NCI-H1048 (cell line): ENCODE measurements at regions not wholly inside any gene's neighbourhood (a gene's known extent, or its start where the extent isn't known, plus 50 kb on each side); places are given as distances from the start of the nearest gene placed in this dataset.

Source experiments
- DNase-seq: peaks from one replicate; lab custom pipeline; 2025; lab: John Stamatoyannopoulos, UW

DNA sequence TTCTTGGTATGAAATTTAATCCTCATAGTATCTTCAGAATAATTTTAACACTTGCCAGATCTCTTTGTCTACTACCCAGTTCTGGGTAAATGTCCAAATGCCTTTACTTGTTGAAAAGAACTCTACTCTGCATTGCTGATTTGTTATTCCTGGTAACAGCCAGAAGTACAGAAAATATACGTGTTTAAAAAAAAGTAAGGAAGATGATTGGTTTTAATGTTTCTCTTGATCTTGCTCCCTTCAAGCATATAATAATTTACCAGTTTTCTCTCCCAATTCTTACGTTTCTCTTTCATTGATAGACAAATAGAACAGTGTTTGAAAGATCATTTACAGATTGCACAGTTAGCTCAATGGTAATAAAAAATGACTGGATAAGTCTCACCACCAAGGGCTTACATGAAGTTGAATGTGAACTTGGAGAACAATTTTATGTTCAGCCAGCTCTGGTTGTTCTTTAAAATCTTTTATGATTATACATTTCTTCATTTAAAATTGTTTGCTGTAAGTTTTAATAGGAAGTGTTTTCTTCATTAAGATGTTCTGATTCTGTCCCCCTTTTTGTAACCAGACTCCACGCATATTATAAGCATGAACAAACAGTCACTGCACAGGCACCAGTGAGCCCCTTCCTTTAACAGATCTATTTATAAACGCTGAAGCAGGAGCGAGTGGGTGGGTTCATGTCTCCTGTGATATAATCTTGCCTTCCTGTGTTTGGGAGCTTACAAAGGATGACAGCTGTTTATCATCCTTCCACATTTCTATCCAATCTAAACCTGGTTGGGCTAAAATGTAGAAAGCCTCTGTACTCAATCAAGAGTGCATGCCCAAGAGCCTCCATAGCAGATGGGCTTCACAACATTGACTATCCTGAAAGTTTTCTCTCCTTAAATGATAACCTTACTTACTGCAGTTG is 299.5 kb downstream of the PRL start:
- no peak for DNase-seq

DNA sequence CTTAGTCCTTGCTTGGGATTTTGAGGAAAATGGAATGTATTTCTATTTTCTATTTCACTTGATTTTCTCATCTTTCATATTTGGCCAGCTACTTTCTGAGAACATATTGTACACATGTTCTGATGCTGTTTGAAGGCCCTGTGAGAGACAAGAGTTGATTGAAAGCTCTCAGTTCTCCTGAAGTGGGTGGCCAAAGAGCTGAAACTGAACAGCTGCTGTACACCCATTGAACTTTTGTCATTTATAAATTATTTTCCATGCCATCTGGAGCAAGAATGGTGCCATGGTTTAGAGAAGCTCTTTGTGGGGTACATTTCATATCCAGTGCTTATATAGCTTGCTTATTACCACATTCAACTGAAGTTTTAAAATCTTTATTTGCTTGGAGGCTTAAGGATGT is 298.3 kb downstream of the PRL start:
- no peak for DNase-seq

DNA sequence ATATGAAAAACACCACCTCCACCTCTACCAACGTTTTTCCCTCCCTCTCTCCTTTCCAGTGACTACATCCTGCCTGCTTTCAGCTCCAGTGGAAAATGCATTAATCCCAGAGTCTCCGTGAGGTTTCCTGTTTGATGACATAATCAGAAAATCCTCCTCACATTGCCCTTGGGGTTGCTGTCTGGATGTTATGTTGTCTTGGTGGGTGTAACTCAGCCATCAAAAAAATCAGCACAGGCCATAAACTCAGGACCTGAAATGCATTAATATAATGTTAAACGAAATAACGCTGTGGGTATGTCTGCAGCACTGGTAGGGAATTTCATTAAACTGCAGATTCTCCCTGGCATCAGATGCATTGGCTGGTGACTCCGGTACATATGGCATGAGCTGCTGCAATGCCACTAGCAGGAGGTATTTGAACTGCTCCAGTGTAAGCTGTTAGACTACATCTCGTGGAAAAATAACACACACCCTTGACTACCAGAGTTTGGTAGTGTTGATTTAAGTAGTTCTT is 297.8 kb downstream of the PRL start:
- no peak for DNase-seq

DNA sequence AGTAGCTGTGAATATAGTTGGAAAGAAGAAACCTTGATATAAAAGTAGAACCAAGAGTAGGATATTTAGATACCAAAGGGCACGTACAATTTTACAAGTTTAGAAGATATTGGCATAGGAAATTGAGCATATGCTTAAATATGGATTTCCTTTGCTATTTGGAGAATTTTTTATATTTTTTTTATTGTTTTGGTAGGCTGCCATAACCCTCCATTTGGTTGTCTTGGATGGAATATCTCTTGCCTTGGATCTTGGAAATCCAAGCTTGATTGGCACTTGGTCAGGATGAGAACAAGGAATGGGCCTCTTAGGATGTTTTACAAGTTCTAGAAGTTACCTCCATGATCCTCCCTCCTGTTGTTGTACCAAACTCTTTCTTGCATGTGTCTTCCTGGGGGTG is 297.1 kb downstream of the PRL start:
- no peak for DNase-seq

DNA sequence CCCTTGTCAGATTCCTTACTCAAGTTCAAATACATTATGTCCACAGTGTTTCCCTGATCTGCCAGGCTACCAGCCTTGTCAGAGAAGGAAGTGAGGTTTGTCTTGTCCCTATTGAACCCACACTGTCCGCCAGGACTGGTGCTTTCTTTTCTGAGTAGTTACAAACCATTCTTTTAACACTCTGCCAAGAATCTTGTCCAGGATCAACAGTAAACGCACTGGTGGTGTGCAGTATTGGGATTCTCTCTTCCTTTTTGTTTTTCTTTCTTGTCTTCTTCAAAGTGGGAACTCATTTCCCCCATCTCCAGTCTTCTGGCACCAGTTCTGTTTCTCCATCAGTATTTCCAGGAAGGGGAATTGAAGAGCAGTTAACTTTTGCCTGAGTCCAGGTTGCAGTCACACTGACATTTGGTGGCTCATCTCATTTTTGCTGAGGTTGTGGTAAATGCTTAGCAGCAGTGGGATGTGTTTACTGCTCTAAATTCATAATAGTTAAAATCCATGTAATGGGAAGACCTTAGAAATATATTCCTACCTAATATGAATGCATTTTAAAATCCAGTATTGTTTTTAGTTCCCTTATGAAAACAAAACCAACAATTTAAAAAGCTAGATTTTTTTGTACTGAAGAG is 295.3 kb downstream of the PRL start:
- no peak for DNase-seq

DNA sequence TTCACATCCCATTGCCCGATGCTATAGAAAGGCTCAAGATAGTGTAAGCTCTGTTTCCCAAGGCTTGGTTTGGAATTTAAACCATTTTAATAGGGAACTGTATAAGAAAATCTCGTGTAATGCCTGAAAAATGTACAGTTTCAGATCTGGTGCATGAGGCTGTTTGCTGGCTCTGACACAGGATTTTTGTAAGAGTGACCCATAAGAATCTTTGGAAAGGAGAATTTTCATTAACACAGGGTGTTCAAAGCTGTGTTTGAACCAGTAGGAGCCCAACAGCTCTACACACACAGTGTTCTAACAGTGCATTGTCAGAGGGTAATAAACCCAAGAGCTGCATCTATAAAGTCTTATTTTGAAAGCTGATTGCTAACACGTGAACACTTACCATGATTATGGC is 293.5 kb downstream of the PRL start:
- no peak for DNase-seq

DNA sequence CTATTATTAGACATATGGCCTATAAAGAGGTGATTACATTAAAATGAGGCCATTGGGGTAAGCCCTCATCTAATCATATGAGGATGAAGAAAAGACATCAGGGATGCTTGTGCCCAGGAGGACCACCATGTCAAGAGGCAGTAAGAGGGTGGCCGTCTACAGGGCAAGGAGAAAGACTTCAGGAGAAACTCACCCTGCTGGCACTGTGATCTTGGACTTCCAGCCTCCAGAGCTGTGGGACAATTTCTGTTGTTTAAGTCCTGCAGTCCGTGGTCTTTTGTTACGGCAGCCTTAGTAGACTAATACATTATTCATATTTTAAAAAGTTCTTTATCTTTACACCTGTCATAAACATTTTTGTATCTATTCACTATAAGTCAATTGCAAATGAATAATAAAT is 290.0 kb downstream of the PRL start:
- no peak for DNase-seq

DNA sequence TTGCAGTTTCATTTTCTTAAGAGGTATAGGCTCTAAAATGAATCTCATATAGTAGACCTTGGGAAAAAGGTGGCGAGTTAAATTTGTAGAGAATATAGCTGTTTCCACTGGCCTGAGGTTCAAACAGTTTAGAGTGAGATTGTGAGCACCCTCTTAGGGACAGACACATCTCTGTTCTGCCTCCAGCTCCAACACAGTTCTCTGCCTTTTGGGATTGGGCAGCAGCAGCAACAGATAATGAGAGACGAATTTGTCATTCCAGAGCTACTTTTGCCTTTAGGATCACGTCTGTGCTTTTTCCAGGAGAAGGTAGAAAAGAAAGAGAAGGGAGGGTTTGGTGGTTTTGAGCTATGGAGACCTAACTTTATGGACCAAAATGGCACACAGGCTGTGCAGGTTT is 289.4 kb downstream of the PRL start:
- DNase-seq: no peak

DNA sequence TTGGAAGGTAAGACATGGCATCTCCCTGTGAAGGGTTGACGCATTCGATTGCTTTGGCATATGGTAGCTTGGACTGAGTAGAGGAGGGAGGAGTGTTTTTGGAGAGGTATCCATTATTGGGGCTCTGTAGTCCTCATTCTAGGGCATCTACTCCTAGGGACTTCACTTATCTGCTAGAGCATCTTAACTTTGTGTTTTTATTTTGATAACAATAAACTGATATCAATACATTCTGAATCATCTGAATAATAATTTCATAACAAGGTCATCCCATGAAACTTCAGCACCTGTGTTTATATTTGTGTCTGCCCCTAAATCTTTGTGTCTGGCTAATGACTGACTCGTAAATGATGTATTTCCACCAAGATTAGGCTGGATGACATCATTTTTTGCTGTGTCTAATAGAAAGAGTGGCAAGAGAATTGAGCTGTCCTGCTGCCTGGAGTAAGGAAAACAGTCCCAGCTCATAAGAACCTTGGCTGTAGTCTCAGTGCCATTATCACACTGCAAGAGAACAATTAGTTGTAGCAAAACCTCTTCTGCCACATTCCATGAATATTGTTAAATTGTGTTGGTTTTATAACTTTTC is 288.5 kb downstream of the PRL start:
- no peak for DNase-seq

DNA sequence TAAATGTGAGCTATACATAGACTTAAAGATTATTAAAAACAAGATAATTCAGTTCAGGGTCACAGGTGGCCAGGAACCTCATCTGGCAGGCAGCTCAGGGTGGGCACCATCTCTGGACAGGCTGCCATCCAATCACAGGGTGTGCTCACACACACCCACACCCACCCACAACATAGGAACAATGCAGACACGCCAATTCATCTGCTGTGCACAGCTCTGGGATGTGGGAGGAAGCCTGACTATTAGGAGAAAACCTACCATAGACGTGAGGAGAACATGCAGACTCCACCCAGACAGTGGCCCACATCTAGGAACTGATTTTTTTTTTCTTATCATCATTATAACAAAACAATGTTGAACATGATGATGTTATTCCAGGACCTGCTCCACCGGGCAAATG is 286.7 kb downstream of the PRL start:
- no peak for DNase-seq

DNA sequence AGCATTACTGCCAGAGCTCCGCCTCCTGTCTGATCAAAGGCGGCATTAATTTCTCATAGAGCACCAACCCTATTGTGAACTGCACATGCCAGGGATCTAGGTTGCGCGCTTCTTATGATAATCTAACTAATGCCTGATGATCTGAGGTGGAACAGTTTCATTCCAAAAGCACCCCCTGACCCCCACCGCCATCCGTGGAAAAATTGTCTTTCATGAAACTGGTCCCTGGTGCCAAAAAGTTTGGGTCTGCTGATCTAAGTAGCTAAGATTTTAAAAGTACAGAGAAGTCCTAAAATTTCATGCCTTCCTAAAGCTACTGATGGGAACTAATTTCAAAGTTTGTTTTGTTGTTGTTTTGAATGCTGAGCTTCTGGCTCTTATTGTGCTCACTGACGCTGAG is 281.6 kb downstream of the PRL start:
- no peak for DNase-seq

DNA sequence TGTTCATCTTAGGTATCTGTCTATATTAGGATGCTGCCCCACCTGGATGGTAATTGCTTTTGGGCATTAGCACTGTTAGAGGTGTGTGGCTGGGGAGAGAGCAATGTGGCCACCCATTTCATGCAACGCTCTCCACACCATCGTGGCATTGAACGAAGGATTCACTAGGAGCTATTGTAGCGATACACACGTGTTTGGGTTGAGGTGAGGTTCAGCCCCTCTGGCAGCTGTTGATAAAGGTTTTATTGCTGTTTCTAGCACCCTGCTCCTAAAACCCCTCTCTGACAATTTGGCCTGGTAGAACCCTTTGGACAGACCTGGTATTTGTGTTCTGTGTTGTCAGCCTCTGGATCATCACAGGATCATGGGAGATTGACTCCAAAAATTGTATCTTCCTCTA is 280.9 kb downstream of the PRL start:
- DNase-seq: no peak

DNA sequence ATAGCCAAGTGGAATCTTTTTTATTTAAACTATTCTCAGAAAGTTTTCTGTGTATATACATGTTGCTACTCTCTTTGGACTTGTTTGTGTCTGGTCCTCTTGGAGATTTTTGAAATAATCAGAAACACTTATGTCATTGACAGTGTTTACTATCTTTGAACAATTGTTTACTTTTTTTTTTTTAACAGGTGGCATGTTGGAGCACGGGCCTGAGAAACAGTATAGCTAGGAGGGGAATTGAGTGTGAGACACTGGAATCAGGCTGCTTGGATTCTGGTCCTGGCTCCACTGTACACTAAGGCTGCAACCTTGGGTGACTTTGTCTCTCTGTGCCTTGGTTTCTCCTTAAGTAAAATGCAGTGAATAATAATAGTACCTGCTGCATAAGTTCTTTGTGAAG is 279.6 kb downstream of the PRL start:
- no peak for DNase-seq

DNA sequence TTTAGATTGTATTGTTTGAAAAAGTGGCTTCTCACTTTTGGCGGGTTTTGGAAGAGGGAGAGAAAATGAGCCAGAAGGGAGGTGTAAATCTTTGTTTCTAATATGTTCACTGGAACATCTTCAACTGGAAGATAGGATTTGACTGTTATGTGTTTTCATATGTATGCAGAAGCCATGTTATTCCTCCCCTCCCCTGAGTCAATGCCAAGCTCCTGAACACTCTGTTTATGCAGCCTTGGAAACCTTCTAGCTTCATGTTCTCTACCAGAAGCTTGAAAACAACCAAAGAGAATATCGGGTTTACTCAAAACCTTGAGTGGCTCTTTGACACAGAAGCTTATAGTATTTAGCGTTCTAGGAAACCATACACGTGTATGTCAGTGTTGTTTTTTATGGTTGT is 279.1 kb downstream of the PRL start:
- no peak for DNase-seq

DNA sequence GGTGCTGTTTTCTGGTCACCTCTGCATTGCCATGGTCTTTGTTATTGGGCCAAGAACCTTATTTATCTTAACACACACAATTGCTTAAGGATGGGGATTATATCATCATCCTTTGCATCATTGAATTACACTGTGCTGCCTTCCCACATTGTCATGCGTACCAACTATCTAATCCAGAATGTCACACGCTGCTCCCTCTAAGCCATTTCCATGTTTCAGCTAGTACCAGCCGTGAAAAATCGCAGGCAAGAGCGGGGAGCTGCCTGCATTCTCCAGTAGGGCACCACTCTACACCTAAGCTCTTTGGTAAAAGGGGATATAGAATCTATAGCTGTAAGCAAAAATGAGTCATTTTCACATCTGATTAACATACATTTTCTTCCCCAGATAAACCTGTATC is 277.0 kb downstream of the PRL start:
- no peak for DNase-seq

DNA sequence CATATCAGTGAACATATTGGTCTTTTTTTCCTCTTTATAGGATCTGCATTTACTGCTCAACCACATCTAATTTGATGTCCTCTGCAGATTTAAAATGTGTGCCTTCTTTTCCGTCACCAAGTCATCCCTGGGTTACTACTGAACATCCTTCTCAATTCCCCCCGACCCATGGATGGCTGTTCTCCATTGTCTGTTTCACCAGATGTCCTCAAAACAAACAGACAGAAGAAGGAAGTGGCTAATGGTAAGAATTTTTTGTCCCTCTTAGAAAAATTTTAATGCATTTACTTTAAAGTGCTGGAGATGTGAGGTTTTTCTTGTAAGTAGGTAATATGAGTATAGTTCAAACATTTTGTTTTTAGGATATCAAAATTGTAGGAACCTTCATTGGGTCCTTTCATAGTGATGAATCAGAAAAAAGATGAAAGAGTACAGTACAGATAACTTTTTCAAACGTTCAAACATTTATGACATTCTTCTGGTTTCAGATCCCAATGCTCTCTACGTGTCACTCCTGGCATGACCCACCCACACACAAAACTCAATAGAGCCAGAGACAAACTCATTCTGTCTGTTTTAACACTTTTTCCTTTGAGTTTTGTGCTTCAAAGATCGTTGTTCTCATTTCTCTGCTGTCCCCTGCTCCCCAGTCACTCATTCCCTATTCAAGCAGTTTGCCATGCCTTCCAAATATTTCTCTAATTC is 276.4 kb downstream of the PRL start:
- no peak for DNase-seq

DNA sequence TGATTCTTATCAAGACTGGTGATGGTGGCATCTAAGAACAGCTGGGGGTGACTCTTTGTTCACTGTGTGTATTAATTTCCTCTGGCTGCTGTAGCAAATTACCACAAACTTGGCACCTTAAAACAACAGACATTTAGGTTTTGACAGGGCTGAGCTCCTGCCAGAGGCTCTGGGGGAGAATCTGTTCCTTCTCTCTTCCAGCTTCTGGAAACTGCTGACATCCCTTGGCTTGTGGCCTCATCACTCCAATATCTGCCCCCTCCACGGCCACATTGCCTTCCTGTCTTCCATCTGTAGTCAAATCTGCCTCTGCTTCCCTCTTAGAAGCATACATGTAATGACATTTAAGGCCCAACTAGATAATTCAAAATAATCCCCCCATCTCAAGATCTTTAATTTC is 274.9 kb downstream of the PRL start:
- DNase-seq: no peak

DNA sequence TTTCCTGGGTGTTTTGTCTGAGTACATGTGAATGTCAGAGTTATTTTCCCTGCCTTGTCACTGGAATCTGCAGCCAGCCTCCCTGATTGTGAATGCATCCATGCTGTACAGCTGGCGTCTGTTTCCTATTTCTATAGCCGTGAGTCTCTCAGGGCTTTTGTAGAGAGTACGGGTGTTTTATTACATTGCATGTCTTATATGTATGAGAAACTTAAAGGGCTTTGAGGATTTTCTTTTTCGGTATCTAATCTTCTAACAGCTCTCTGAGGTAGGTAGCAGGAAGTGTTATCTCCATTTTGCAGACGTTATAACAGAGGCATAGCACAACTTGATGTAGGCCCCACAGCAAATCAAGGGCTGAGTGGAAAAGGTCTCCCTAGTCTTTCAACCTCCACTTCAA is 272.9 kb downstream of the PRL start:
- DNase-seq: no peak

DNA sequence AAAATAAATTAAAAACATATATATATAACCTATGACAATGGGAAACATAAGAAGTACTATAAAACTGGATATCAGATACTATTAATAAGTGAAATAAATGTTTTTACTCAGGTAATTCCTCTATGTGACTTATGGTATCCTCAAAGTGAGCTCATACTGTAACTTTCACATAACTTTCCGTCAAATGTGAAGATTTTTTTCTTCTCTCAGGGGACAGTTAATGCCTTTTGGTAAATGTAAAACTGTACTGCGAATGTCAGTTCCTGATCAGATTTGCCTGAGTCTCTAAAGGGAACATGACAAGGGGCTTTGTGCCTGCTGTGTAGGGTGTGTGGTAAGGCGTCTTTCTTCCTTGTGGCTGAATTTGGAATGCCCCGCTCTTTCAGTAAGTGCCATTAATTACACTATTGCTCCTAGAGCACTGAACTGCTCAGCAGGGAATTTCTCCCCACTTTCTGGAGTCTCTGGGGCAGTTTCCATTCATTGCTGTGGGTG is 271.8 kb downstream of the PRL start:
- no peak for DNase-seq

DNA sequence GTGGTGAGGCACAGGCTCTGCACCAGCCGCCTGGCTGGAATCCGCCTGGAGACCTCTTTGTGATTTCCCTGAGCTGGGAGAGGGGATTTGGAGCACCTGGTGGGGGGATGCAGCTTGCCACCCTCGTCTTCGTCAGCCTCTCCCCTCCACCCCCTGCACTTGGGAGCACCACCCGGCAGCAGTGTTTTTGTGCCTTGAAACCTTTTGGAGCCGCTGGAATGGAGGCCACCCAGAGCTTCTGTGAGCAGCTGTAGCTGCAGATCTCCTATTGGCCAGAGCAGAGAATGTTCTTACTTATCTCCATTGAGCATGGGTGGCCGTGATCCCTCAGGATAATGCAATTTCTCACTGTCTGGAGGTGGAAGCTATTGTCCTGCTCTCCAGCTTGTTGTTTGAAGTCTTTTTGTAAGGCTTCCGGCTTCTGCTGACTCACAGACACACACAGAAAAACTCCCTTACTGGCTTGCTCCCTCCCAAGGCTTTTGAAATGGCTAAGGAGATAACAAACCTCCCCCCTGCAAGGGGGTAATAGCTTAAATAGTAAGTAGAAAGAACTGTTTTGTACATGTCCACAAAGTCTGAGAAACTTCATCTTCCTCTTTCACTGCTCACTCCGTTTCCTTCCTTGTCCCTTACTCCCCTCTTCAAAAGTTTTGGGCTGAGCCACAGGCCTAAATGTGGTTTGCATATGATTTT is 271.2 kb downstream of the PRL start:
- DNase-seq: no peak

DNA sequence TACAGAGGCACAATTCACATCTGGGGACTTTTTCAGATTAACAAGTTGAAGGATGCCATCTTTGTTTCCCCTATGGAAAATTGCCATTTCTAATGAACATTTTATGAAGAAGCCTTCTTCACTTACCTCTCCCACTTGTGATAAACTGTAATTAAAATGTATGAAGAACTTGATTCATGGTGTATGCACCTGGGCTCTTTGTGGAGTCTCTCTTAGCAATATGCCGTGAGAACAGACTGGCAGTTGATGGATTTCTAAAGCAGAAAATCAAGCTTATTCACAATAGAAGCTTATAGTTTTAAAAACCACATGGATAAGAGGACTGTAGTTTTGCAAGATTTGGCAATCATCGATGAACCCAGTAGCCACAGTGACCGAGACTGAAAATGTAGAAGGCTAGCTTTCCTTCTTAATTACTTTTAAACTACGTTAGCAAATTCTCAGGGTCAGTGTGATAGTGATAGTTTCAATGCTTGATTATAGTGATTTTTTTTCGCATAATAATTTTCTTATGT is 270.6 kb downstream of the PRL start:
- DNase-seq: no peak
